ENCODE measurements at regions not wholly inside any gene's neighbourhood (a gene's known extent, or its start where the extent isn't known, plus 50 kb on each side); places are given as distances from the start of the nearest gene placed in this dataset.

DNA sequence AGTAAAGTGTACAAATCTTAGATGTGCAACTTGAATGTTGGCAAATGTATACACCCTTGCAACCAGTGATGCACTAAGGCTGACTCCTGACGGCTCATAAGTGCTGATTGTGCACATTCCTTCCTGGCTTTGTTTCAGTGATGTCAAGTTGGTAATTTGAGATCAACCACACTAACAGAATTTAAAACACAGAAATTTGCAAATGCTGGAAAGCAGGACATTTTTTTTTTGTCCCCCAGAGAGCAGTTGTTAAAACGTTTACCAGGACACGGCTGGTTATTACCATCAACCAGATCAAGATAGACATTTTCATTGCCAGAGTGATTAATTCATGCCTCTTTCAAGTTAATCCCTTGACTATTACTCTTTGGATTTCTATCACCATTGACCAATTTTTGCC, 735.6 kb downstream of the RFPL4B start:
- ATAC-seq, result no peak

GRCh38 chr6:113083947-113084346, 736.8 kb downstream of the RFPL4B start:
- Histone ChIP-seq H3K9me2 (ENCODE audit: insufficient read depth) (no peaks in the 10 kb centered on the region), H3K27me3 (ENCODE audit: insufficient read depth) (no peaks in the 10 kb centered on the region), H3K4me2 (no peak overlapping the region), H3K36me3 (ENCODE audit: insufficient read depth) (no peaks in the 10 kb centered on the region), H4K20me1 (replicated peaks; ENCODE audit: insufficient read depth) (no peaks in the 10 kb centered on the region), H3K4me1 (ENCODE audit: insufficient read depth) (no peaks in the 10 kb centered on the region), H3F3A (replicated peaks; ENCODE audit: low read depth) (no peaks in the 10 kb centered on the region), H2AFZ (no peak overlapping the region), H3K4me3 (no peak overlapping the region), H3K79me2 (replicated peaks; ENCODE audit: insufficient read depth) (no peaks in the 10 kb centered on the region), H3K27ac (ENCODE audit: low read depth) (no peak overlapping the region)
- no peak for ATAC-seq
- no peak overlapping the region for H3K27ac Mint-ChIP-seq
- H3K4me1 Mint-ChIP-seq, result no peaks in the 10 kb centered on the region
- H3K9me3 Mint-ChIP-seq, result no peaks in the 10 kb centered on the region; the same call in 2 of the 3 replicates
- H3K4me3 Mint-ChIP-seq, result no peak overlapping the region
- H3K36me3 Mint-ChIP-seq (ENCODE audit: low read depth), result no peaks in the 10 kb centered on the region
- peaks cover 6% of the 10 kb centered on the region for H3K27me3 Mint-ChIP-seq (ENCODE audit: insufficient read depth, low read depth, poor library complexity)
- no peak for DNase-seq (ENCODE audit: low spot score)
- TF ChIP-seq ZNF462 (CRISPR knock-in tag; IDR thresholded peaks at IDR 0.05) (no peak), CREB1 (CRISPR knock-in tag; IDR thresholded peaks at IDR 0.05; ENCODE audit: low read depth) (no peak), JUNB (IDR thresholded peaks at IDR 0.05; ENCODE audit: unreplicated experiment) (no peak), NANOG (IDR thresholded peaks at IDR 0.05; ENCODE audit: borderline replicate concordance) (no peak), ZNF114 (CRISPR knock-in tag; IDR thresholded peaks at IDR 0.05) (no peak), EZH2 (IDR thresholded peaks at IDR 0.05; ENCODE audit: low read depth, unreplicated experiment) (no peak), ZNF331 (CRISPR knock-in tag; IDR thresholded peaks at IDR 0.05; ENCODE audit: low read depth) (no peak)
- TF ChIP-seq, protein P1, sequence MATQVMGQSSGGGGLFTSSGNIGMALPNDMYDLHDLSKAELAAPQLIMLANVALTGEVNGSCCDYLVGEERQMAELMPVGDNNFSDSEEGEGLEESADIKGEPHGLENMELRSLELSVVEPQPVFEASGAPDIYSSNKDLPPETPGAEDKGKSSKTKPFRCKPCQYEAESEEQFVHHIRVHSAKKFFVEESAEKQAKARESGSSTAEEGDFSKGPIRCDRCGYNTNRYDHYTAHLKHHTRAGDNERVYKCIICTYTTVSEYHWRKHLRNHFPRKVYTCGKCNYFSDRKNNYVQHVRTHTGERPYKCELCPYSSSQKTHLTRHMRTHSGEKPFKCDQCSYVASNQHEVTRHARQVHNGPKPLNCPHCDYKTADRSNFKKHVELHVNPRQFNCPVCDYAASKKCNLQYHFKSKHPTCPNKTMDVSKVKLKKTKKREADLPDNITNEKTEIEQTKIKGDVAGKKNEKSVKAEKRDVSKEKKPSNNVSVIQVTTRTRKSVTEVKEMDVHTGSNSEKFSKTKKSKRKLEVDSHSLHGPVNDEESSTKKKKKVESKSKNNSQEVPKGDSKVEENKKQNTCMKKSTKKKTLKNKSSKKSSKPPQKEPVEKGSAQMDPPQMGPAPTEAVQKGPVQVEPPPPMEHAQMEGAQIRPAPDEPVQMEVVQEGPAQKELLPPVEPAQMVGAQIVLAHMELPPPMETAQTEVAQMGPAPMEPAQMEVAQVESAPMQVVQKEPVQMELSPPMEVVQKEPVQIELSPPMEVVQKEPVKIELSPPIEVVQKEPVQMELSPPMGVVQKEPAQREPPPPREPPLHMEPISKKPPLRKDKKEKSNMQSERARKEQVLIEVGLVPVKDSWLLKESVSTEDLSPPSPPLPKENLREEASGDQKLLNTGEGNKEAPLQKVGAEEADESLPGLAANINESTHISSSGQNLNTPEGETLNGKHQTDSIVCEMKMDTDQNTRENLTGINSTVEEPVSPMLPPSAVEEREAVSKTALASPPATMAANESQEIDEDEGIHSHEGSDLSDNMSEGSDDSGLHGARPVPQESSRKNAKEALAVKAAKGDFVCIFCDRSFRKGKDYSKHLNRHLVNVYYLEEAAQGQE (IDR thresholded peaks at IDR 0.05; ENCODE audit: unreplicated experiment), result no peak

More for the DNA sequence above, 735.6 kb downstream of the RFPL4B start:
- Histone ChIP-seq H2AFZ (no peak overlapping the region), H3K27me3 (ENCODE audit: insufficient read depth) (no peaks in the 10 kb centered on the region), H3K4me2 (no peak overlapping the region), H3K4me3 (no peak overlapping the region), H3F3A (replicated peaks; ENCODE audit: low read depth) (no peaks in the 10 kb centered on the region), H3K9me2 (ENCODE audit: insufficient read depth) (no peaks in the 10 kb centered on the region), H3K79me2 (replicated peaks; ENCODE audit: insufficient read depth) (no peaks in the 10 kb centered on the region), H3K36me3 (ENCODE audit: insufficient read depth) (no peaks in the 10 kb centered on the region), H3K4me1 (ENCODE audit: insufficient read depth) (no peaks in the 10 kb centered on the region), H4K20me1 (replicated peaks; ENCODE audit: insufficient read depth) (no peaks in the 10 kb centered on the region), H3K27ac (ENCODE audit: low read depth) (no peak overlapping the region)
- peak; percentile 10 for DNase-seq (ENCODE audit: low spot score)
- no peaks in the 10 kb centered on the region for H3K9me3 Mint-ChIP-seq
- H3K27me3 Mint-ChIP-seq (ENCODE audit: insufficient read depth, low read depth, poor library complexity), result peaks cover 2% of the 10 kb centered on the region
- no peak overlapping the region for H3K27ac Mint-ChIP-seq
- H3K4me1 Mint-ChIP-seq, result no peaks in the 10 kb centered on the region
- H3K4me3 Mint-ChIP-seq, result no peak overlapping the region
- TF ChIP-seq, protein P2, sequence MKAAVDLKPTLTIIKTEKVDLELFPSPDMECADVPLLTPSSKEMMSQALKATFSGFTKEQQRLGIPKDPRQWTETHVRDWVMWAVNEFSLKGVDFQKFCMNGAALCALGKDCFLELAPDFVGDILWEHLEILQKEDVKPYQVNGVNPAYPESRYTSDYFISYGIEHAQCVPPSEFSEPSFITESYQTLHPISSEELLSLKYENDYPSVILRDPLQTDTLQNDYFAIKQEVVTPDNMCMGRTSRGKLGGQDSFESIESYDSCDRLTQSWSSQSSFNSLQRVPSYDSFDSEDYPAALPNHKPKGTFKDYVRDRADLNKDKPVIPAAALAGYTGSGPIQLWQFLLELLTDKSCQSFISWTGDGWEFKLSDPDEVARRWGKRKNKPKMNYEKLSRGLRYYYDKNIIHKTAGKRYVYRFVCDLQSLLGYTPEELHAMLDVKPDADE (IDR thresholded peaks at IDR 0.05), result no peak
- TF ChIP-seq NANOG (IDR thresholded peaks at IDR 0.05; ENCODE audit: borderline replicate concordance) (no peak), POLR2AphosphoS5 (IDR thresholded peaks at IDR 0.05; ENCODE audit: low read depth) (no peak), EZH2phosphoT487 (IDR thresholded peaks at IDR 0.05; ENCODE audit: unreplicated experiment) (no peak), ZNF331 (CRISPR knock-in tag; IDR thresholded peaks at IDR 0.05; ENCODE audit: low read depth) (no peak), JUNB (IDR thresholded peaks at IDR 0.05; ENCODE audit: unreplicated experiment) (no peak), STAT1 (IDR thresholded peaks at IDR 0.05; ENCODE audit: unreplicated experiment) (no peak), ZNF114 (CRISPR knock-in tag; IDR thresholded peaks at IDR 0.05) (no peak), CREB1 (CRISPR knock-in tag; IDR thresholded peaks at IDR 0.05; ENCODE audit: low read depth) (no peak)
- H3K36me3 Mint-ChIP-seq (ENCODE audit: low read depth), result no peaks in the 10 kb centered on the region
